Hepatocyte (in vitro differentiated cells): ENCODE measurements at regions not wholly inside any gene's neighbourhood (a gene's known extent, or its start where the extent isn't known, plus 50 kb on each side); places are given as distances from the start of the nearest gene placed in this dataset.

Source experiments
- DNase-seq: peaks from one replicate; pipeline ENCODE4 v3.0.0-alpha.2; 2016; ENCODE audit warnings: low spot score
- H2AFZ ChIP-seq: fragments of 200-600 bp; sonication (generic); 2 replicates; pipeline ENCODE4 v1.6.0; 2016; ENCODE audit warnings: antibody characterized with exemption, mild to moderate bottlenecking
- H3K27ac ChIP-seq: fragments of 200-600 bp; sonication (generic); 2 replicates; pipeline ENCODE4 v1.5.1; 2016; ENCODE audit warnings: mild to moderate bottlenecking
- H3K27me3 ChIP-seq: fragments of 200-600 bp; sonication (generic); 2 replicates; pipeline ENCODE4 v1.6.1; 2016
- H3K36me3 ChIP-seq: fragments of 200-600 bp; sonication (generic); replicated peaks from 2 replicates; pipeline ENCODE4 v1.5.1; 2016; ENCODE audit warnings: low read depth; ENCODE audit not compliant: insufficient read depth
- H3K4me1 ChIP-seq: fragments of 200-600 bp; sonication (generic); 2 replicates; pipeline ENCODE4 v1.5.1; 2016; ENCODE audit warnings: mild to moderate bottlenecking, moderate library complexity; ENCODE audit not compliant: insufficient read depth
- H3K4me2 ChIP-seq: fragments of 200-600 bp; sonication (generic); 2 replicates; pipeline ENCODE4 v1.6.0; 2016
- H3K4me3 ChIP-seq: fragments of 200-600 bp; sonication (generic); 2 replicates; pipeline ENCODE4 v1.5.1; 2016; ENCODE audit warnings: mild to moderate bottlenecking
- H3K79me2 ChIP-seq: fragments of 200-600 bp; sonication (generic); 2 replicates; pipeline ENCODE4 v1.6.0; 2017; ENCODE audit warnings: mild to moderate bottlenecking
- H3K9me2 ChIP-seq: fragments of 200-600 bp; sonication (generic); replicated peaks from 2 replicates; pipeline ENCODE4 v1.6.0; 2017; ENCODE audit warnings: mild to moderate bottlenecking; ENCODE audit not compliant: insufficient read depth
- H3K9me3 ChIP-seq: fragments of 200-600 bp; sonication (generic); 2 replicates; pipeline ENCODE4 v1.5.1; 2016; ENCODE audit warnings: low read depth, mild to moderate bottlenecking
- H4K20me1 ChIP-seq: fragments of 200-600 bp; sonication (generic); 2 replicates; pipeline ENCODE4 v1.6.0; 2016; ENCODE audit warnings: mild to moderate bottlenecking; ENCODE audit not compliant: insufficient read depth, poor library complexity, severe bottlenecking
- EZH2 ChIP-seq: fragments of 200-600 bp; sonication (generic); IDR thresholded peaks from 2 replicates; pipeline ENCODE4 v1.6.1; 2016; ENCODE audit warnings: antibody characterized with exemption, mild to moderate bottlenecking, borderline replicate concordance
- EZH2phosphoT487 ChIP-seq: fragments of 200-600 bp; sonication (generic); IDR thresholded peaks from one replicate; pipeline ENCODE4 v1.6.1; 2018; ENCODE audit warnings: antibody characterized with exemption, mild to moderate bottlenecking, low read depth, moderate library complexity; ENCODE audit not compliant: unreplicated experiment, severe bottlenecking
- WGBS: methylation state at CpG from one replicate; pipeline ENCODE4 v1.1.6; 2016; ENCODE audit warnings: low lambda C conversion rate; ENCODE audit errors: missing lambda C conversion rate; 5-methylcytosine and 5-hydroxymethylcytosine counted together
- TF ChIP-seq, protein P1 (sequence below): fragments of 200-600 bp; sonication (generic); IDR thresholded peaks from 2 replicates; pipeline ENCODE4 v1.5.1; 2016; ENCODE audit warnings: antibody characterized with exemption, mild to moderate bottlenecking; ENCODE audit not compliant: poor library complexity

DNA sequence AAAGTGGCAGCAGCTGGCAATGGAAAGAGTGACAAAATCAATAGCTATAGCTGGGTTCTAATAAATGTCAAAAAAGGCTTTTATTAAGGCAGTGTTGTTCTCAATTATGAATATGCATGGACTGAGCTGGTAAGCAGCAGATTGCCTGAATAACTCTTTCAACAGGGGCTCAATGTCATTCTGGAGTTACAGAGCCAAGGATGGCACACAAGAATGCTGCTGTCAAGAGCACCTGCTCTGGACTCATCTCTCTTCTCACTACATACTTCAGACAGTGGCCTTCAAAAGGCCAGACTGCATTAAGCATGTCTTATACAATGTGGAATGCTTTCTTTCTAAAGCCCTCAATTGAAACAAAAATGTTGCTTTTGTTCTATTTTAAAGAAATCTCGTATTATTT lies 351.4 kb downstream of the KLHL13 start:
- no peak for TF ChIP-seq EZH2
- TF ChIP-seq, protein P1, sequence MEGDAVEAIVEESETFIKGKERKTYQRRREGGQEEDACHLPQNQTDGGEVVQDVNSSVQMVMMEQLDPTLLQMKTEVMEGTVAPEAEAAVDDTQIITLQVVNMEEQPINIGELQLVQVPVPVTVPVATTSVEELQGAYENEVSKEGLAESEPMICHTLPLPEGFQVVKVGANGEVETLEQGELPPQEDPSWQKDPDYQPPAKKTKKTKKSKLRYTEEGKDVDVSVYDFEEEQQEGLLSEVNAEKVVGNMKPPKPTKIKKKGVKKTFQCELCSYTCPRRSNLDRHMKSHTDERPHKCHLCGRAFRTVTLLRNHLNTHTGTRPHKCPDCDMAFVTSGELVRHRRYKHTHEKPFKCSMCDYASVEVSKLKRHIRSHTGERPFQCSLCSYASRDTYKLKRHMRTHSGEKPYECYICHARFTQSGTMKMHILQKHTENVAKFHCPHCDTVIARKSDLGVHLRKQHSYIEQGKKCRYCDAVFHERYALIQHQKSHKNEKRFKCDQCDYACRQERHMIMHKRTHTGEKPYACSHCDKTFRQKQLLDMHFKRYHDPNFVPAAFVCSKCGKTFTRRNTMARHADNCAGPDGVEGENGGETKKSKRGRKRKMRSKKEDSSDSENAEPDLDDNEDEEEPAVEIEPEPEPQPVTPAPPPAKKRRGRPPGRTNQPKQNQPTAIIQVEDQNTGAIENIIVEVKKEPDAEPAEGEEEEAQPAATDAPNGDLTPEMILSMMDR: no peak
- no peak for TF ChIP-seq EZH2phosphoT487
- DNase-seq: no peak
- Histone ChIP-seq H2AFZ (no peak overlapping the region), H3K9me3 (no peaks in the 10 kb centered on the region), H3K27me3 (no peaks in the 10 kb centered on the region), H3K4me2 (no peak overlapping the region), H3K9me2 (no peaks in the 10 kb centered on the region), H4K20me1 (no peaks in the 10 kb centered on the region), H3K79me2 (no peaks in the 10 kb centered on the region), H3K4me1 (no peaks in the 10 kb centered on the region), H3K27ac (no peak overlapping the region), H3K36me3 (no peaks in the 10 kb centered on the region), H3K4me3 (no peak overlapping the region)
- WGBS: 71% methylated on average over 1 of the region's 1 CpG

DNA sequence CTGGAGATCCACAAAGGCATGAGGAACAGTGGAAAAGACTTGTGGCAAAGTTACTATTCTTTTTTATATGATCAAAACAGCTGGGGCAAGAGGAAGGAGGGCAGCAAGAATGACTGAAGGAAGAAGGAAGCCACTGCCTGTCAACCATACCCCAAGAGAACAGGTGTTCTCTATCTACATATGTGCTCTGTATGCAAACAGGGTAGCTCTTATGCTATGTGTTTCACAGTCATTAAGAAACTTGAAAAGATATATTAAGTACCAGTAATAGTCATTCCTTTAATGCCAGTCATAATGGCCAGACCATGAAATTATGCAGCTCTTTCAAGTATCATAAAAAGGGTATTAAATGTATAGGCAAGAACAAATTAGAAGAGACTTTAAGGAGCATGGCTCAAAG lies 363.9 kb downstream of the KLHL13 start:
- Histone ChIP-seq H3K4me3 (no peak overlapping the region), H3K4me1 (no peaks in the 10 kb centered on the region), H3K36me3 (no peaks in the 10 kb centered on the region), H4K20me1 (no peaks in the 10 kb centered on the region), H3K4me2 (no peak overlapping the region), H2AFZ (no peak overlapping the region), H3K27ac (no peak overlapping the region), H3K79me2 (no peaks in the 10 kb centered on the region), H3K9me2 (no peaks in the 10 kb centered on the region), H3K27me3 (no peaks in the 10 kb centered on the region), H3K9me3 (no peaks in the 10 kb centered on the region)
- no peak for DNase-seq
- TF ChIP-seq EZH2 (no peak), EZH2phosphoT487 (no peak)
- TF ChIP-seq, protein P1: no peak

DNA sequence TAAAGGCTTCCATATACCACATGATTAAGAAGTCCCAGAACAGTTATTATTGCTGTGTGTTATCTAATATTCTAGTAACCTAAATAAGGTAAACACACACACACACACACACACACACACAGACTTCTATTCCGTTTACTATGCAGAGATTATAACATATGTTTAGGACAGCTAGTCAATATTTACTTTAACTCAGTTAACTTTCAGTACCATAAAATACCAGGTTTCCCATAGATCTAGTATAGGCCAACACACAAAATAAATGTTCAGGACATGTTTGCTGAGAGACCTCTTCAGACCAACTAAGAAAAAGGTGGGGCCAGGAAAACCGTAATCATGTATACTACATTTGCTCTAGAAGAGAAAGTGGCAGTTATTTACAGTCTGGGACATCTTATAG lies 365.5 kb downstream of the KLHL13 start:
- 50% methylated on average over 2 of the region's 2 CpGs for WGBS
- TF ChIP-seq EZH2phosphoT487 (no peak), EZH2 (no peak)
- TF ChIP-seq, protein P1: no peak

DNA sequence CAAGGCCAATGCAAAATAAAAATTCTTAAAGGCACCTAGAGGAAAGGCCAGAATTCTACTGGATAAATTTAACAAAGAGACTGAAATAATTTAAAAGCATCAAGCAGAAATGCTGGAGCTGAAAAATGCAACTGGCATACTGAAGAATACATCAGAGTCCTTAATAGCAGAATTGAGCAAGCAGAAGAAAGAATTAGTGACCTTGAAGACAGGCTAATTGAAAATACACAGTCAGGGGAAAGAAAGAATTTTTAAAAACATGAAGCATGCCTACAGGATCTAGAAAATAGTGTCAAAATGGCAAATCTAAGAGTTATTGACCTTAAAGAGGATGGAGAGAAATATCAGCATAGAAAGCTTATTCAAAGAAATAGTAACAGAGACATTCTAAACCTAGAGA lies 371.7 kb downstream of the KLHL13 start:
- Histone ChIP-seq H3K79me2 (no peaks in the 10 kb centered on the region), H2AFZ (no peak overlapping the region), H3K4me1 (no peaks in the 10 kb centered on the region), H3K27ac (no peak overlapping the region), H3K27me3 (no peaks in the 10 kb centered on the region), H4K20me1 (no peaks in the 10 kb centered on the region), H3K36me3 (no peaks in the 10 kb centered on the region), H3K9me3 (peaks cover 8% of the 10 kb centered on the region), H3K9me2 (no peaks in the 10 kb centered on the region), H3K4me3 (no peak overlapping the region), H3K4me2 (no peak overlapping the region)
- no peak for DNase-seq
- TF ChIP-seq, protein P1: no peak
- TF ChIP-seq EZH2 (no peak), EZH2phosphoT487 (no peak)

More for the DNA sequence above, 365.5 kb downstream of the KLHL13 start:
- Histone ChIP-seq H3K9me2 (no peaks in the 10 kb centered on the region), H3K36me3 (no peaks in the 10 kb centered on the region), H3K4me1 (no peaks in the 10 kb centered on the region), H3K4me2 (no peak overlapping the region), H3K27me3 (no peaks in the 10 kb centered on the region), H2AFZ (no peak overlapping the region), H3K27ac (no peak overlapping the region), H4K20me1 (no peaks in the 10 kb centered on the region), H3K79me2 (no peaks in the 10 kb centered on the region), H3K9me3 (no peaks in the 10 kb centered on the region), H3K4me3 (no peak overlapping the region)
- no peak for DNase-seq
